Endodermal cell (in vitro differentiated cells): ENCODE measurements at regions not wholly inside any gene's neighbourhood (a gene's known extent, or its start where the extent isn't known, plus 50 kb on each side); places are given as distances from the start of the nearest gene placed in this dataset.

Experiments
- DNase-seq: peaks from one replicate; pipeline ENCODE4 v3.0.0-alpha.2; 2017
- H3K27ac ChIP-seq: 2 replicates; pipeline ENCODE4 v1.5.1; 2013; ENCODE audit warnings: mild to moderate bottlenecking, low read depth, low read length, moderate library complexity
- H3K27me3 ChIP-seq: 2 replicates; pipeline ENCODE4 v1.6.1; 2013; ENCODE audit warnings: mild to moderate bottlenecking, low read length, moderate library complexity; ENCODE audit not compliant: insufficient read depth, control insufficient read depth, poor library complexity, severe bottlenecking
- H3K36me3 ChIP-seq: 2 replicates; pipeline ENCODE4 v1.7.0; 2013; ENCODE audit warnings: mild to moderate bottlenecking, low read length, moderate library complexity; ENCODE audit not compliant: control insufficient read depth, insufficient read depth
- H3K4me1 ChIP-seq: one replicate; pipeline ENCODE4 v1.7.0; 2013; ENCODE audit warnings: low read length; ENCODE audit not compliant: control insufficient read depth, insufficient read depth
- H3K4me3 ChIP-seq: 2 replicates; pipeline ENCODE4 v1.5.1; 2013; ENCODE audit warnings: mild to moderate bottlenecking, low read length, moderate library complexity
- H3K9ac ChIP-seq: 2 replicates; pipeline ENCODE4 v1.6.1; 2013; ENCODE audit warnings: mild to moderate bottlenecking, low read length, moderate library complexity; ENCODE audit not compliant: poor library complexity, severe bottlenecking; ENCODE audit errors: extremely low read depth
- H3K9me3 ChIP-seq: 2 replicates; pipeline ENCODE4 v1.6.1; 2013; ENCODE audit warnings: mild to moderate bottlenecking, low read length, moderate library complexity; ENCODE audit not compliant: control insufficient read depth
- H3K27ac Mint-ChIP-seq: 2 replicates; pipeline ENCODE4 v1.8.0; 2020; ENCODE audit warnings: mixed read lengths
- H3K27me3 Mint-ChIP-seq: 2 replicates; pipeline ENCODE4 v1.8.0; 2021; ENCODE audit warnings: mild to moderate bottlenecking, mixed read lengths; ENCODE audit not compliant: insufficient read depth
- H3K36me3 Mint-ChIP-seq: 2 replicates; pipeline ENCODE4 v1.8.0; 2020; ENCODE audit warnings: low read depth, mixed read lengths
- H3K4me1 Mint-ChIP-seq: 2 replicates; pipeline ENCODE4 v1.8.0; 2020; ENCODE audit warnings: mixed read lengths
- H3K4me3 Mint-ChIP-seq: 2 replicates; pipeline ENCODE4 v1.8.0; 2020; ENCODE audit warnings: mild to moderate bottlenecking, moderate library complexity, mixed read lengths
- H3K9me3 Mint-ChIP-seq: 2 replicates; pipeline ENCODE4 v1.8.0; 2020; ENCODE audit warnings: mild to moderate bottlenecking, mixed read lengths
- WGBS, 2 experiments: methylation state at CpG; one replicate each; pipeline versions ENCODE4 v1.1.5 to v1.1.7; 2013; ENCODE audit warnings: missing lambda C conversion rate in 2 of 2, mixed read lengths in 1 of 2; ENCODE audit not compliant: insufficient coverage in 1 of 2, insufficient read length in 1 of 2; 5-methylcytosine and 5-hydroxymethylcytosine counted together
- TF ChIP-seq, protein P1 (sequence below): fragments of 200-600 bp; sonication (generic); conservative IDR thresholded peaks from 2 replicates; pipeline ENCODE4 v1.5.0; 2021; ENCODE audit warnings: antibody characterized with exemption, mild to moderate bottlenecking

DNA sequence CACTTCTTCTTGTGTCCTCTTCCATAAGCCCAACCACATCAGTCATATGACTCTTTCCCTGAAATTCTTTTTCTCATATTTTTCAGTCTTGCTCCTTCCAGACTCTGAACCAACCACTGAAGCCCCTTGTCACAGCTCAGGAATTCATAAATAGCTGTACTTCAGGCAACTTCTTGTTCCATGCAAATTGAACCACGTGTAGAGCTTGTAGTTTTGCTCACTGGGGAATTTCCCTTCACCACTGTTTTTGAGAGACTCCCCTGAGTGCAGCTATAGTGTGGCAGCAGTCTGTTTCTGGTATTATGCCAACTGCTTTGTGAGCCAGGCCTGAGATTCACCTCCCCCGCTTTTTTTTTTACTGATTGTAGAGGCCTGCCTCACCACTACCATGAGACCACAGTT lies 150.3 kb upstream of the SPAG17 start:
- WGBS, 2 experiments: 29 to 63% methylated on average over 1 to 2 of the region's 2 CpGs
- Mint-ChIP-seq H3K9me3 (no peaks in the 10 kb centered on the region), H3K27me3 (no peaks in the 10 kb centered on the region), H3K27ac (no peak overlapping the region), H3K4me1 (no peaks in the 10 kb centered on the region), H3K4me3 (no peak overlapping the region), H3K36me3 (no peaks in the 10 kb centered on the region)
- DNase-seq: no peak
- H3K27ac ChIP-seq: no peak overlapping the region
- no peaks in the 10 kb centered on the region for H3K36me3 ChIP-seq
- TF ChIP-seq, protein P1, sequence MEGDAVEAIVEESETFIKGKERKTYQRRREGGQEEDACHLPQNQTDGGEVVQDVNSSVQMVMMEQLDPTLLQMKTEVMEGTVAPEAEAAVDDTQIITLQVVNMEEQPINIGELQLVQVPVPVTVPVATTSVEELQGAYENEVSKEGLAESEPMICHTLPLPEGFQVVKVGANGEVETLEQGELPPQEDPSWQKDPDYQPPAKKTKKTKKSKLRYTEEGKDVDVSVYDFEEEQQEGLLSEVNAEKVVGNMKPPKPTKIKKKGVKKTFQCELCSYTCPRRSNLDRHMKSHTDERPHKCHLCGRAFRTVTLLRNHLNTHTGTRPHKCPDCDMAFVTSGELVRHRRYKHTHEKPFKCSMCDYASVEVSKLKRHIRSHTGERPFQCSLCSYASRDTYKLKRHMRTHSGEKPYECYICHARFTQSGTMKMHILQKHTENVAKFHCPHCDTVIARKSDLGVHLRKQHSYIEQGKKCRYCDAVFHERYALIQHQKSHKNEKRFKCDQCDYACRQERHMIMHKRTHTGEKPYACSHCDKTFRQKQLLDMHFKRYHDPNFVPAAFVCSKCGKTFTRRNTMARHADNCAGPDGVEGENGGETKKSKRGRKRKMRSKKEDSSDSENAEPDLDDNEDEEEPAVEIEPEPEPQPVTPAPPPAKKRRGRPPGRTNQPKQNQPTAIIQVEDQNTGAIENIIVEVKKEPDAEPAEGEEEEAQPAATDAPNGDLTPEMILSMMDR: no peak
- H3K9ac ChIP-seq: no peak overlapping the region
- no peaks in the 10 kb centered on the region for H3K4me1 ChIP-seq
- no peaks in the 10 kb centered on the region for H3K9me3 ChIP-seq
- H3K27me3 ChIP-seq: no peaks in the 10 kb centered on the region
- no peak overlapping the region for H3K4me3 ChIP-seq

DNA sequence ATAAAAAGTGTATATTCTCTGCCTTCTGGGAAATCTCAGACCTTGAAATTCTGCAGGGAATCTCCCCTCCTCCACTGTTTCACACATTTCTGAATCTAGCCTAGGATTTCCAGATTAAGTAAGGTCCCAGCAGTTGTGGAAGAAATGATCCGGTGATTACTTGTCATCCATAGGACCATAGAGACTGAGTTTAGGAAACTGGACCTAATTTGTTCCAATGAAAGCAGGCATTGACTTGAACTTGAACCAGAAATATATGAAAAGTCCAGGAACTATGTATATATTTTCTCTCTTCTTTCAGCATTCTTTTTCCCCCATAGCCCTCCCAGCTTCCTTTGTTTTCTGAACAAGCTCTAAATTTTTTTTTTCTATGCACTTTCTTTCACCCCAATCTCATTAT lies 149.5 kb upstream of the SPAG17 start:
- WGBS, 2 experiments: 89 to 95% methylated on average over 1 of the region's 1 CpG

DNA sequence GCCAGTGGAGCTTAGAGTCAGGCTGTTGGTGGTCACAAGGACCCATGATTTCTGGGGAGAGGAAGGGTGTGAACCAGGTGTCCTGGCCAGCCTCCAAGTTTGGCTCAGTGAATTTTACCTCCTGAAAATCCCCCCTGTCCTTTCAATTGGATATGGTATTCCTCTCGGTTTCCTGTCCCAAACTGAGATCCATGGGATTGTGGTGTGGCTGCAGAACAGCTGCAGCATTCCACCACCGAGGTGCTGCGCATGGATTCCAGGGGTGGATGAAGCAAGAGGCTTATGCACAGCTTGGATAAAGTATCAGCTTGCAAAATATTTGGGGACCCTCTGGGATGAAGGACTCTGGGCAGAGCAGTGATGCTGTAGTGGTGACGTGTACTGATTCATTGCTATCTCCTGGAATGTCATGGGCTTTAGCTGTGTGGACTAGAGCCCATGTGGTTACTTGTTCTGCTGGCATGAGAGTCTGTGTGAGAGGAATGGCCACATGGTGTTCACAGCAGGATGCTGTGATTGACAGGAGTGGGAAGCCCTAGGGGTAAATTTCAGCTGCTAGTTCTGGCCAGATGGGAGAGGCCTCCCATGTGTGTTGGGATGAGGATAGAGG lies 148.7 kb upstream of the SPAG17 start:
- TF ChIP-seq, protein P1: no peak
- Histone ChIP-seq H3K4me1 (no peaks in the 10 kb centered on the region), H3K27ac (no peak overlapping the region), H3K27me3 (no peaks in the 10 kb centered on the region), H3K4me3 (no peak overlapping the region), H3K9me3 (no peaks in the 10 kb centered on the region), H3K9ac (no peak overlapping the region), H3K36me3 (no peaks in the 10 kb centered on the region)
- WGBS, 2 experiments: 87 to 91% methylated on average over 3 to 4 of the region's 4 CpGs
- DNase-seq: peak; percentile 66
- Mint-ChIP-seq H3K9me3 (no peaks in the 10 kb centered on the region), H3K27ac (no peak overlapping the region), H3K4me3 (no peak overlapping the region), H3K4me1 (no peaks in the 10 kb centered on the region), H3K36me3 (no peaks in the 10 kb centered on the region), H3K27me3 (no peaks in the 10 kb centered on the region)

More for the DNA sequence above, 149.5 kb upstream of the SPAG17 start:
- Histone ChIP-seq H3K4me1 (no peaks in the 10 kb centered on the region), H3K9ac (no peak overlapping the region), H3K27ac (no peak overlapping the region), H3K36me3 (no peaks in the 10 kb centered on the region), H3K27me3 (no peaks in the 10 kb centered on the region), H3K4me3 (no peak overlapping the region), H3K9me3 (no peaks in the 10 kb centered on the region)
- no peaks in the 10 kb centered on the region for H3K27me3 Mint-ChIP-seq
- no peak overlapping the region for H3K4me3 Mint-ChIP-seq
- no peaks in the 10 kb centered on the region for H3K4me1 Mint-ChIP-seq
- DNase-seq: no peak
- TF ChIP-seq, protein P1: no peak
- H3K27ac Mint-ChIP-seq: no peak overlapping the region
- no peaks in the 10 kb centered on the region for H3K36me3 Mint-ChIP-seq
- H3K9me3 Mint-ChIP-seq: no peaks in the 10 kb centered on the region
